ENCODE measurements at regions not wholly inside any gene's neighbourhood (a gene's known extent, or its start where the extent isn't known, plus 50 kb on each side); places are given as distances from the start of the nearest gene placed in this dataset.

- no peak for TF ChIP-seq CTCF (IDR thresholded peaks at IDR 0.05; ENCODE audit: control extremely low read depth in 1 of 3, insufficient read depth in 1 of 3, low read depth in 1 of 3, low read length in 3 of 3)
Measured at GRCh38 chr1:70627910-70628309, 216.8 kb downstream of the CTH start (continued).
